DMS114 treated with DMSO at 0.1 percent for 48 hours (cell line): ENCODE measurements at regions not wholly inside any gene's neighbourhood (a gene's known extent, or its start where the extent isn't known, plus 50 kb on each side); places are given as distances from the start of the nearest gene placed in this dataset.

Source experiments
- DNase-seq: peaks from one replicate; lab custom pipeline; 2025; ENCODE audit not compliant: unreplicated experiment; lab: John Stamatoyannopoulos, UW

DNA sequence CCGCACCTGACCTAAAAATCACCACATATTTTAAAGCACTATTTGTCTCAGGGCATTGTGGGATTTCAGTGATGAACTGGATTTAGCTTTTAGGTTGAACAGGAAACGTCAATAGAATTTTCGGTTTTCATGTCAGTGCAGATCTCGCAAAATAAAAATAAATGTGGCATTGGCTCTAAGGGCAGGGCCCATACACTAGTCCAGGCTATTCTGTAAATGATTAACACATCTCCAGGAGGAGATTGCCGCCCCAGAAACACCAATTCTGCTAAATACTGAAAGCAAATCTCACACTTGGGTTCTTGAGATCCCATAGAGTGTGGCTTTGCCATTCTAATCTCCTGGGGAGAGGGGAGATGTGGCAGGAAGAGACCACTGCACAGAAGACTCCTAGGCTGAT, 1494.0 kb upstream of the TMEM132C start:
- no peak for DNase-seq

DNA sequence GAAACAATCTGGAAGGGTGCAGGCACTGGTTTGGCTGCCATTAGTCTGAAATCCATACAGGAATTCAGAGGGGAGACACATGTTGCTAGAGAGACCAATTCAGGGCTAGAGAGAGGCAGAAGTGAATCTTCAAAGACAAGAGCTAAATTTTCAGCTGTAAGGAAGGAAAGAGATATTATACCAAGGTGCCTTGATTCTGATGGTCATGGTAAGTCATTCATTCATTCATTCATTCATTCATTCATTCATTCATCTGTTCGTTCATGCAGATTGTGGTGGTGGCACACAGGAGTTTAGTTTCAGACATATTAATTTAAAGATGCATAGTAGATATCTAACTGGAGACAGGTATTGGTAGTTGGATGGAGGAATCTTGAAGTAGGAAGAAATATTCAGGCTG, 1493.5 kb upstream of the TMEM132C start:
- no peak for DNase-seq

DNA sequence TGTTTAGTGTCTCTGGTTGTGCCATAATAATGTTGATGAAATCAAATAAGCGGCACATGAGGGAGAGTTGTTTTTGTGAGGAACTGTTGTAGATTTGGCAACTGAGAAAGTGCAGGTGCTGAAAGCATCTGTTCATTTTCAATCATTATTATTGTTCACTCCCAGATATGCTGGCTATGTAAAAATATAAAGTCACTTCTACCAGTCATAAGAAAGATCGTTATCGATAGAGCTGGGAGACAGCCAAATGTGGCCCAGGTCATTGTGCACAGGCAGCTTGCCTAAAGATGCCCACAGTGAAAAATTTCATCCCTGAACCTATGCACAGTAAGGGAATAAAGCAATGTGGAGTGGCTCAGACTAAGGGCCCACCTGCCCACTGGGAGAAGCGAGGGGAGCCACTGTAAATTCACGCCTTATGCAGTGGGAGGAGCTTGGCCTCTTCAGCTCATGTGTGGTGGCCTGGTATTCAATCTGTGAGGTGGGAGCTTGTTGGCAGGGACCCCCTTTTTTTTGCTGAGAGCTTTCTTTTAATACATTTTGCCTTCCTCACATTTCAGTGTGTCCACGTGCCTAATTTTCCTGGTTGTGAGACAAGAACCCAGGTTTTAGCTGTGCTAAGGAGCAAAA, 1490.8 kb upstream of the TMEM132C start:
- DNase-seq = no peak

DNA sequence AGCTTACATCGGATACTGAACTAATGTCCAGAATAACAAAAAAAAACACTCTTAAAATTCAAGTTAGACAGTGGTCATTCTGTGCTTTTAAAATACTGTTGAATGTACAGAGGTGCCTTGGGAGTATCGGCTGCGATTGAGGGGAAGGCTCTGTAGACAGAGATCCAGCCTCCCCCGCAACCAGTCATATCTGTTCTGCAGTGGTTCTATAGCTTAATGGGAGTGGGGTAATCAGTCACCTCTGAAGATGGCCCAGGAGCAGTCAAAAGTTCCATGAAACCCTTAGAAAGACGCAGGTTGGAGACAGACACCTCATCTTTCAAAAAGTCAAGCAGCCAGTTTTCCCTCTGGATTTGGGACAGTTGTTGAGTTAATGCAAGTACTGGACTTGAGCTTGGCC, 1486.6 kb upstream of the TMEM132C start:
- no peak for DNase-seq

GRCh38 chr12:126781593-126781992, 1485.4 kb upstream of the TMEM132C start:
- no peak for DNase-seq

- no peak for DNase-seq
Measured at GRCh38 chr12:126782083-126782482, 1484.9 kb upstream of the TMEM132C start.

DNA sequence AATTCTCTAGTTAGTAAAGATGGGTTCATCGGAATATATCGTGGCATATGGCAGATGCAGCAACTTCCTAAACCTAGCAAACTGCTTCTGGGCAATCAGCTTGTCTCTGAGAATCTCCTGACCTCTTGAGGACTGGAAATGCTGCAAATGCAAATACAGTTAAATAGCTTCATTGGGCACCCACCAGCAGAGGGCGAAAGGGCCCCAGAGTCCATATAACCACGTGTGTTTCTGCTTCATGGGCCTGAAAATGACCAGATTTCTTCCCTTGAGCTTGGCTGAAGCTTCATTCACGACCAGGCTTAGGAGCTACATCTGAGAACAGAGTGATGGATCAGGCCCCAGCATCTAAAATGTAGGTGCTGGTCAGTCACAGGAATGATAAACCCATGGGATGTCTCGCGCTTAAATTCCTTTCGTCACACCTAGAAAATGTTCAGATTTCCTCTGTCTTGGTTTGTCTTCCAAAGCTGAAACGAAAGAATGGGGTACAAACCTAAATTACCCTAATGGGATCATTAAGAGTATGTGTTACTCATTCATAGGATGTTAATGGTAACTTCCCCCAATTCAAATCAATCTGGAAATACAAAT, 1482.5 kb upstream of the TMEM132C start:
- peak; percentile 45 for DNase-seq

- DNase-seq = no peak
Measured at GRCh38 chr12:126789963-126790362, 1477.0 kb upstream of the TMEM132C start.

DNA sequence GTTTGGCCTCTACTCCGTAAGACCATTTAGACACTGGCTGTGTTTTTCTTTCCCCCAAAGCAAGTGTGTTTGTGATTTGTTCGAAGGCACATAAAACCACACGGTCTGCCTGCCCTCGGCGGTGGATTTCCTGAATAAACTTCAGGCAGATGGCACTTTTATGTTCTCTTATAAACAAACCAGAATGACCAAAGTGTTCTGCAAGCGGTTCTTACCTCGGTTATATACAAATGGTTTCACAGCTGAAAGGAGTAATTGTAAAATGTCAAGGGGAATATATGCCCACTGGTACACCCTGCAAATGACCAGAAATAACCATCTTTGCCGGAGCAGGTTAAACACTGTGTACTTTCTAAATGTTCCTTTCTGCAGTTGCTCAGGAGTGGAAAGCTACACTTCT, 1475.8 kb upstream of the TMEM132C start:
- no peak for DNase-seq

- DNase-seq = no peak
Measured at GRCh38 chr12:126792411-126792810, 1474.6 kb upstream of the TMEM132C start.

- DNase-seq = no peak
Measured at GRCh38 chr12:126797525-126797924, 1469.4 kb upstream of the TMEM132C start.

- no peak for DNase-seq
Measured at GRCh38 chr12:126798449-126798848, 1468.5 kb upstream of the TMEM132C start.

GRCh38 chr12:126807312-126807865, 1459.6 kb upstream of the TMEM132C start:
- DNase-seq = no peak

GRCh38 chr12:126811391-126811790, 1455.6 kb upstream of the TMEM132C start:
- DNase-seq = no peak

GRCh38 chr12:126819554-126819953, 1447.4 kb upstream of the TMEM132C start:
- no peak for DNase-seq

- no peak for DNase-seq
Measured at GRCh38 chr12:126830778-126831680, 1435.9 kb upstream of the TMEM132C start.

- DNase-seq = no peak
Measured at GRCh38 chr12:126837697-126838096, 1429.3 kb upstream of the TMEM132C start.

DNA sequence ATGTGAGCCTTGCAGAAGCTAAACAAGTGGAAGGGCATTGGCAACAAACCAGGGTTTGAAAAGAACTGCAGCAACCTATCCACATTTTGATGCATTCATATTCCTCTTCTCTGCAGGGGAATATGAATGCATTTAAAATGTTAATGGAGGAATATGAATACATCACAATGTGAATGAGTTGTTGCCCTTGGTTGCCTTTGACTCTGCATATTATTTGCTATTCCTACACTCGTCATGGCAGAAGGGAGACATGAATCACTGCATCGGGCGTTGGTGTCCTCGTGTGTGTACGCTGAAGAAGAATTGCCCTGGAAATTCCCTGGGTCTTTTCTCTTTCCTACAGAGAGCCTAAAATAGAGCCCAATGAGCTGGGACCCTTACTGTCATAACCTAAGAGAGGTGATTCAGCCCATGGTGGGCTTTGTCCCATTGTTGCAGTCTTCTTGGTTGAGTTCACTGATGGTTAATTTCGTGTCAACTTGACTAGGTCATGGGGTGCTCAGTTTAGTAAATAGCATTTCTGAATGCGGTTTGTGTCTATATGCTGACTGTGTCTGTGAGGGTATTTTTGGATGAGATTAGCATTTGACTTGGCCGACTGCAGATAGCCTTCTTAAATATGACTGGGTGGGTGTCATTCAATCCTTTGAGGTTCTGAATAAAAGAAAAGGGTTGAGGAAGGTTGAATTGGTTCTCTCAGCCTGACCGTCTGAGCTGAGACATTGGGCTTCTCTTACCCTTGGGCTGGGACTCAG, 1422.9 kb upstream of the TMEM132C start:
- no peak for DNase-seq

- DNase-seq = no peak
Measured at GRCh38 chr12:126847005-126847629, 1419.9 kb upstream of the TMEM132C start.

GRCh38 chr12:126855768-126856167, 1411.2 kb upstream of the TMEM132C start:
- DNase-seq = no peak

GRCh38 chr12:126856958-126857357, 1410.0 kb upstream of the TMEM132C start:
- DNase-seq = no peak
